ENCODE measurements at regions not wholly inside any gene's neighbourhood (a gene's known extent, or its start where the extent isn't known, plus 50 kb on each side); places are given as distances from the start of the nearest gene placed in this dataset.
"Not testable (repeated sequence)": the region's sequence is repeated elsewhere in the genome, so short reads cannot be mapped to it uniquely, and the experiment has no call there.

GRCh38 chr1:83373018-83373417, 625.9 kb downstream of the TTLL7 start:
- not testable (repeated sequence) for TF ChIP-seq CTCF (IDR thresholded peaks at IDR 0.05); NR1H2 (CRISPR knock-in tag; IDR thresholded peaks at IDR 0.05); ZNF425 (CRISPR knock-in tag; conservative IDR thresholded peaks at IDR 0.05); PREB (CRISPR knock-in tag; IDR thresholded peaks at IDR 0.05; ENCODE audit: borderline replicate concordance); TEAD4 (CRISPR knock-in tag; IDR thresholded peaks at IDR 0.05)
